Fibroblast of upper back skin (primary cell): ENCODE measurements at regions not wholly inside any gene's neighbourhood (a gene's known extent, or its start where the extent isn't known, plus 50 kb on each side); places are given as distances from the start of the nearest gene placed in this dataset.

Experiments used
- DNase-seq: peaks from one replicate; pipeline ENCODE4 v3.0.0-alpha.2; 2013

DNA sequence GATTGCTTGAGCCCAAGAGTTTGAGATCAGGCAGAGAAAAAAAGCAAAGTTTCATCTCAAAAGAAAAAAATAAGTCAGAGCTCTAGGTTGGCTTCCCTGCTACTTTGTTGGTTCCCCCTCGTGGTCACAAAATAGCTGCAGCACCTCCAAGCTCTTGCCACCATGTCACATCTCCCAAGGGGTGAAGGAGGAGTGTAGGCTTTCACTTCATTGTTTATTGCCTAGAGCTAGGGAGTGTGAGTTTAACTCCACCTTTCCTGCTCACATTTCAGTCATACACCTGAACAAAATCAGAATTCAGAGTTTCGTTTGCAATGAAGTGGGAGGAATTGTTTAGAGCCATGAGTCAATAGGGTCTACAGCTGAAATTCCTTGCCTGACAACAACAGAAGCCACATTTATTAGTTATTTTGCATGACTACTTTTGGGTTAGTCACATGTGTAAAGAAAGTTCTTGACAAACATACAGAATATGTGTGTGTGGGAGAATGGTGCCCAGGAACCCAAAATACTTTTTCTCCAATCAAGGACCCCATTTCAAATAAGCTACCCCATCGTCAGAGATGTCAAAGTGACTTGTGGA lies 56.2 kb upstream of the UFL1 start:
- DNase-seq: no peak

DNA sequence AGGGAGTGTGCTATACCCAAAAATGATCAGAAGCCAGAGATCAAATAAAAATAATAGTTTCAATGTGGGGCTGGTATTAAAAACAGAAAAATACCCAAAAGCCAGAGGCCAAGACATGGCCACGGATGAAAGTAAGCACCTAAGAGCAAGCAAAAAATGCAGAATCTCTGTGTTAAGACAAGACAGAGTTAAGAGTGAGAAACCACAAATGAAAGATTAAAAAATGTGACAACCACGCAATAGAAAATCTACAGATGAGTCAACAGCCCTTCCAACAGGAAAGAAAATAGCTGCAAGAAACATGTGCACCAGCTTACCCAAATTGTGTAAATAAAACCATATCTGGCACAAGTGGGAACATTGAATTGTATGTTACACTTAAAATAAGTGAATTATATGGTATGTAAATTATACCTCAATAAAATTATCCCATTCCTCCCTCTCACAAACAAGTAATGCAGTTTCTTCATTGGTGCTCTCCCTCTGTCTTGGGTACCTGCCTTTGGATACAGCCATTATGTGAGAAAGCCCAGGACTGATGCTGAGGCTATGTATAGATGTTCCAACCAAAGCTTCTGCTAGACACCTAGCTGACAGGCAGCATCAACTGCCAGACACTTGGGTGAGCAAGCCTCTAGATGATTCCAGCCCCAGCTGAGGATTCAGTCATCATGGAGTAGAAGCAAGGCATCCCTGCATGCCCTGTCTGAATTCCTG lies 55.3 kb upstream of the UFL1 start:
- DNase-seq: no peak

DNA sequence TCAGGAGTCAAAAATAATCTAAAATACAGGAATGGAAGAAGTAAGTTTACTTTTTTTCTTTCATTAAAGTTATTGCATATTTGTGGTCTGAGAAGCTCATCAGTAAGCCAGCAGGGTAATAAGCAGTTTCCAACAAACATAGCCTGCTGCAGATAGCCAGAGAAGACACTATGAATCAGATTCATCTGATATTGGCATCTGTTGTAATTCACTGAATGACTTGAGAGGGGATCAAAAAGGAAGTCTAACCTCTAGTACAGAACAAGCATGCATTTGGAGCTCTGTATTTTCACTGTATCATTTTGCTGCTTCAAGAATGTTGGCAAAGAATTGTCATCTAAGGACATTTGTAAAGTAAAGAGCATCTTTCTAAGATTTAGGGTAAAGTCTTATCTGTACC lies 53.8 kb upstream of the UFL1 start:
- no peak for DNase-seq

- no peak for DNase-seq
Observed at GRCh38 chr6:96468281-96468680, 53.3 kb upstream of the UFL1 start.

DNA sequence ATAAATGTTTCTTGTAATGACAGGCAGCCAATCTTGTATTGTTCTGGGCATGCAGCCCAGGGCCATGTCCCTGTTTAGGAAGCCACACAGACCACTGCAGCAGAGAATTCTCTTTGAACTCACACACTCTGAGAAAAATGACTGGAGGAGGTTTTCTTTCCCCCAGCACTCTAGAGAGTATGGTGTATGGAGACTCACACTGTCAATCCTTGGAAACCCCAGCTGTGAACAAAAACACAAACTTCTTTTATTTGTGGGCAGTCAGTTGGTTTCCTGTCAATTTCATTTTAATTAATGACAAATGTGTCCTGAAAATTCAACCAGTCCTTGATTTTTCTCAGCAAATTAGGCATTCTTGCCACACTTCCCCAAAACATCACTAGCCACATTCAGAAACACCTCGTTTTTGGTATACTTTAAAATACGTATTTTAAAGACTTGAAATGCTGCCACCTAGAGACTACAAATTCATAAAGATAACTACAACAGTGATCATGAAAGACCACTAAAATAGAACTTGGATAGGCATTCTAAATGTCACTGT lies 52.9 kb upstream of the UFL1 start:
- DNase-seq: no peak

GRCh38 chr6:96469312-96469711 lies 52.3 kb upstream of the UFL1 start:
- no peak for DNase-seq

DNA sequence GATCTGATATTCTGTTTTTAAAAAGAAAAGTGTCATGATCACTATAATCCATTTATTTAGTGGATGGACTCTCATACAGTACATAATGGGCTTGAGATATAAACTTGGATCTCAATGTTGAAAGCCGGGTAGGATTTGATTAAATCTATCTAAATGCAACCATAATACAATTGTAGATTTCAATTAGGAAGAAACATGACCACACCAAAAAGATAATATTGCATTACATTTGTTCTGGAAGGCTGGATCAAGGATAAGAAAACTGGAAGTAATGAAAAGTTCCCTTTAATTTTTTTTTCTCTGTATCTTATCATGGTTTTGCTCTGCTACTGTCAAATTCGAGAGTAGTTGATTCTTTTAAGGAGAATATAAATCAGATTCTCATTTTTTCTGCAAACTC lies 51.3 kb upstream of the UFL1 start:
- DNase-seq: no peak
